GM18499 (cell line): ENCODE measurements at regions not wholly inside any gene's neighbourhood (a gene's known extent, or its start where the extent isn't known, plus 50 kb on each side); places are given as distances from the start of the nearest gene placed in this dataset.

ENCODE experiments used
- ATAC-seq: cut with Tn5 transposase; IDR thresholded peaks from one replicate; pipeline ENCODE4 v1.9.1; 2021; ENCODE audit warnings: moderate number of reproducible peaks; ENCODE audit not compliant: insufficient read depth, unreplicated experiment

DNA sequence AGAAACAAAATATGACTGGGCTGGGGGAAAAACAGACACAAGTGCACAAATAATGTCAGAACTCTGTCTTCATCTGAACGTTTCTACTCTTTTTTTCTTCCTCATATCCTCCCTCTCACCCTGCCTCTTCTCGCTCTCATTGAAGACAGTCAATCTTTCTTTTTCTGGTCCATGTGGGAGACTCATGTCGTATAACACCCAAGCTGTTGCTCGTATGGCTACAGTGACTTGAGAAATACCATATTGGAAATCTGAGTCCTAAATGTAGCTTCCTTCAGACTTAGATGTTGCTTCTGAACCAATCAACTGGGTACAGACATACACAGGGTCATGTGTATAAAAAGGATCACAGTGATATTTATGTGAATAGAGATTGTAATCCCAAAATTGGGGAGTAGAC, 579.8 kb upstream of the CELF2 start:
- ATAC-seq = no peak

DNA sequence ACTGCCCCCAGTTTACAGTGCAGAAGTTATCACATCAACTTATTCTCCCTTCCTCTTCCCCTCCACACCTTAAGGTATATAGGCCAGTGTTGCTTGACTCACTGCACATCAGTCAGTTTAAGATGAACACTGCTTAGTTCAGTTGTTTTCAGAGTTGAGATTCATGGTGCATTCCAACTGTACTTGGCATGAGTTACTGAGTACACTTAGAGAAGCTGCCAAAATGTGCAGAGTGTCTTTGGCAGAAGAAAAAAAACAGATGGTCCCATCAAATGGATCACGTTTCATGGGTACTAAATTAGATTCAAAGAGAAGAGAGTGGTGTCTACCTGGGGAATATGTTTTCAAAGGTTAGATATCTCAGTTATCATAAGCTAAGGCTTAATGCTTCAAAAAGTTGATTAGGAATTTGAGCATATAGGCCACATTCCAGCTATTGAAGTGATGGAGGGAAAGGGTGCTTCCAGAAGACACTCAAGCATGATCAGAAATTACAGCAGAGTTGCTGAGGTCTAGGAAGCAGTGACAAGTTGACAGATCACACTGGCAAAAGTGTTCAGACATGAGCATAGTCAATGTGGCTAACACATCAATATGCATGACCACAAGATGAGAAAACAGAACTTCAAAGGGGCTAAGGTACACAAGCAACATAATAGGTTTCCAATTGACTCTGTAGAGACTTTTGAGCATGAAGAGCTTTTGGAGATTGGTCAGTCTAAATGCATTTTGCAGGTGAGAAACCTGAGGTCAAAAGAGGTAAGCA, 579.2 kb upstream of the CELF2 start:
- ATAC-seq = no peak

GRCh38 chr10:10456856-10457255, 560.8 kb upstream of the CELF2 start:
- ATAC-seq = no peak

DNA sequence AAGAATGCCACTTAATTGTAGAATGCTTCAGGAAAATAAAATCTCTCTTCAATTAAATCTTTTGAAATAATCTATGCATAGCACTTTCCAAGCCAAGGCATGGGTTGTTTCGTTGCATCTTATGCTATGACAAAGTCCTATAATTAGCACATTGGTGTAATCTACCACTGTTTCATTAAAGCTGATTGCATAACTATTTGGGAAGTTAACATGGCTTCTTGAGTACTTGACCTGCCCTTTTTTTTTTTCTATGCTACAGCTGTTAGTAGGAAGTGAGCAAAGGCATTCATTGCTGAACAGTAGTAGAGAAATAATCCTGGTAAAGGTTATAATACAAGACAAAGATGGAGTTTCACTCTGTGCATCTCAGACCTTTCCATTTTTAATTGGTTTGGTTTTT, 557.2 kb upstream of the CELF2 start:
- ATAC-seq = no peak

- no peak for ATAC-seq
These were observed 555.3 kb upstream of the CELF2 start for GRCh38 chr10:10462151-10462941.

GRCh38 chr10:10471758-10472157, 545.9 kb upstream of the CELF2 start:
- no peak for ATAC-seq

GRCh38 chr10:10475812-10476211, 541.9 kb upstream of the CELF2 start:
- ATAC-seq = no peak

- ATAC-seq = no peak
These were observed 539.8 kb upstream of the CELF2 start for GRCh38 chr10:10477844-10478243.

DNA sequence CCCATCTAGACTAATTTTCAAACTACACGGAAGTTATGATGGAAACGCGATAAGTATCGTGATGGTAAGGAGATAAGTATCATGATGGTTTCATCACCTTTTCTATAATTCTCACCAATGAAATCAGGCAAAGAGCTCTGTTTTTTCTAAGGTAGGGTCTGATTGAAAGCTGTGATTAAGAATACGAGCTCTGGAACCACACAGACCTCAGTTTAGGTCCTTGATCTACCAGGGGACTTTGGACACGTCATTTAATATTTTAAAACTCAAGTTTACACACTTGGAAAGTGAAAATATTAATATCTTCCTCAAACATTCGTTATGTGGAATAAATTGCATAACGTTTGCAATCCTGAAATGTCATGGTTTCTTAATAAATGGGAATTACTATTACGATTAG, 538.2 kb upstream of the CELF2 start:
- ATAC-seq = no peak

DNA sequence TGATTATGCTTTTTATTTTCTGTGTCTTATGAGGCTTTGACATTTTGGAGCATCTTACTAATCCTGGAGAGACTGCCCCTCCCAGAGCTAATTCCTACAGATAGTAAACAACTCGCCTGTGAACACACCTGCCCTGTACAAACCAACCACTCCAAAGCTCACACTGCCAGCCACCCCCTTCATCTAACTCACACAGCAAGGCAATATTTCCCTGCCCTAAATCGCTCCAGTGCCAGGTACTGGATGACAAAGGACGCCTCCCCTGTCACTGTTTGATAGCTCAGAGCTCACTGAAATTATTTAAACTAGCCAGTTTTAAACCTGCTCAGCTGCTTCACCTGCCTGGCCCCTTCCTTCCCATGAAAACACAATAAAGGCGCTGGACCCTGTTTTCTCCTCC, 535.1 kb upstream of the CELF2 start:
- ATAC-seq = no peak

DNA sequence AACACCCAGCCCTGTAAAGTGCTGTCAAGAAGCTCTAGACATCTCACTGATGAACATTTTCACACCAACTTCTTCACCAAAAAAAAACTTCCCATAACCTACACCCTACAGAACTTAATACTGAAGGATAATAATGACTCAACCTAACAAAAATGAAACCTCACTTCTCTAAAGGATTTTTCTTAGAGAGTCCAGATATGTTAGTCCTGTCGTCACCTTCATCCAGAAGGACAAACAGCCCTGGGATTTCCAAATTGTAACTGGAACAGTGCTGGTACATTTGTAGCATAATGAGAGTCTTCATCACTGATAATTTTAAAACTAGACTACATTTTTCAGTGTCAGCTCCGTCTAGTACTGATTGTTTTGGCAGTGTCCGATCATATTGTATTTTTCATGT, 528.6 kb upstream of the CELF2 start:
- no peak for ATAC-seq

GRCh38 chr10:10489805-10490571, 527.7 kb upstream of the CELF2 start:
- no peak for ATAC-seq

DNA sequence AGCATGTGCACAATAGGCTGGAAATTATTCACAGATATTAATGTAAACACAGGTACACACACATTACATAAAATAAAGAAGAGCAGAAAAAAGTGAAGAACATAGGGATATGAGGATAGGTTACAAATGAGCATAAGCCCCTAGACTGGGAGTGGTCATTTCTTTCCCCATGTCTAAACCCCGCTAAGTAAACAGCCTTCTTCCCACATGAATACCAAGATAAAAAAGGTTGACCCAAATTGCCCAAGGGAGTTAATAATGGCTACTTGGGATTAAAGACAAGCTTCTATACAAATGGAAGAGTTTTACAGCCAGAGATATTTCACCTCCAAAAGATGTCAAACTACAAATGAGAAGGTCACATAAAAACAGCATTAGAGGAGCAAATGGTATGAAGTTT, 527.1 kb upstream of the CELF2 start:
- no peak for ATAC-seq

DNA sequence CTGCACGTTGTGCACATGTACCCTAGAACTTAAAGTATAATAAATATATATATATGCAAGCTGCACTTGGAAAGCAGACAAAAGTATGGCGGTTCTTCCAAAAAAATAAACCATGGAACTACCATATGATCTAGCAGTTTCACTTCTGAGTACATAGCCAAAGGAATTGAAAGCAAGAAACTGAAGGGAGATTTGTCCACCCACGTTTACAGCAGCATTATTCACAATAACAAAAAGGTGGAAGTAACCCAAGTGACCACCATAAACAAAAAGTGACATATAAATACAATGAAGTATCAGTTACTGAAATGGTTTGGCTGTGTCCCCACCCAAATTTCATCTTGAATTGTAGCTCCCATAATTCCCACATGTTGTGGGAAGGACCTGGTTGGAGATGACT, 525.3 kb upstream of the CELF2 start:
- ATAC-seq = no peak

DNA sequence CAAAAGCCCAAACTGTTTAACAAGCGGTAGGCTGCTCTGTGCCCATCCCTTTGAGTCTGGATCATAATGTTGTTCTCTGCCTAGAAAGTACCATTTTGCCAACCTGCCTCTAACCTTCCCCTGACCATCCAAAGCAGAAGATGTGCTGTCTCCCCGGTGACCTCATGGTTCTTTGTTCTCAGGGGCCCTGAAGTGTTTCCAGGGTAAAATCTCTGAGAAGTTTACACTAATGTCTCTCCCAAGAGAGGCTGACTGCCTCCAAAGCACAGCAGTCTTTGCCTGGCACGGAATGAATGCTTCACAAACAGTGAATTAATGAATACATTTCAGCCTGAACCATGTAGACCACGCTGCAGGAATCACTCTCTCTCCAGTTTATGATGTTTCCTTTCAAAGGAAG, 523.8 kb upstream of the CELF2 start:
- no peak for ATAC-seq

- no peak for ATAC-seq
These were observed 520.4 kb upstream of the CELF2 start for GRCh38 chr10:10497245-10497644.

DNA sequence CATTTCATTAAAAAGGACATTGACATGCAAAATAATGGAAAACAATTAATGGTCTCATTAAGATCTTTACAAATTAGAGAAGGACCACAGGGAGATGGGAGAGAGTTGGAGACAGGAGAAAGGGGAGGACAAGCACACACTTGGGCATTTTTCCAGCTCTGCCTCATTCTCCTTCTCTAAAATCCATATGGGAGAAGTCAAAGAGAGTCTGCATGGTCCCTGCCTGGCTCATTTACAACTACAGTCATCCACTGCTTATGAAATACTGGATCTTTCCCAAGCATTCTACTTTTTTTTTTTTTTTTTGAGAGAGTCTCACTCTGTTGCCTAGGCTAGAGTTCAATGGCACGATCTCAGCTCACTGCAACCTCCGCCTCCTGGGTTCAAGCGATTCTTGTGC, 518.9 kb upstream of the CELF2 start:
- no peak for ATAC-seq

GRCh38 chr10:10499839-10500238, 517.8 kb upstream of the CELF2 start:
- no peak for ATAC-seq

GRCh38 chr10:10500937-10501336, 516.7 kb upstream of the CELF2 start:
- no peak for ATAC-seq

GRCh38 chr10:10503772-10504171, 513.9 kb upstream of the CELF2 start:
- ATAC-seq = no peak

DNA sequence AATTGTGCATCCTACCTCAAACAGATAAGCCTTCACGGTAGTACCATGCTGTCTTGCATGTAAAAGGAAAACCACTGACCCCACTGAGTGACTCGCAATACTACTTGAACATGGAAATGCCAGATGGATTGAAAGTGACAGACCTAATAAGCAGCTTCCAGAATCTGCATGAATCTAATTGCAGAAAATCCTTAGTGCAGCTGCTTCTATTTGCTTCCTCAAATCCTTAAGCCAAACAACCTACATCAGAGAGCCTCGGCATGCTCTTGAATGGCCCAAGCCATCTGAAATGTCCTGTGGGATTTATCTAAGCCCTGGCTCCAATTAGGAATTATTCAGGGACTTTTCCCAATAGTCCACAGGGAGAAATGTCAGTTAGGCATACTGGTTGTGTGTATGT, 509.5 kb upstream of the CELF2 start:
- no peak for ATAC-seq
